ENCODE measurements at regions not wholly inside any gene's neighbourhood (a gene's known extent, or its start where the extent isn't known, plus 50 kb on each side); places are given as distances from the start of the nearest gene placed in this dataset.

DNA sequence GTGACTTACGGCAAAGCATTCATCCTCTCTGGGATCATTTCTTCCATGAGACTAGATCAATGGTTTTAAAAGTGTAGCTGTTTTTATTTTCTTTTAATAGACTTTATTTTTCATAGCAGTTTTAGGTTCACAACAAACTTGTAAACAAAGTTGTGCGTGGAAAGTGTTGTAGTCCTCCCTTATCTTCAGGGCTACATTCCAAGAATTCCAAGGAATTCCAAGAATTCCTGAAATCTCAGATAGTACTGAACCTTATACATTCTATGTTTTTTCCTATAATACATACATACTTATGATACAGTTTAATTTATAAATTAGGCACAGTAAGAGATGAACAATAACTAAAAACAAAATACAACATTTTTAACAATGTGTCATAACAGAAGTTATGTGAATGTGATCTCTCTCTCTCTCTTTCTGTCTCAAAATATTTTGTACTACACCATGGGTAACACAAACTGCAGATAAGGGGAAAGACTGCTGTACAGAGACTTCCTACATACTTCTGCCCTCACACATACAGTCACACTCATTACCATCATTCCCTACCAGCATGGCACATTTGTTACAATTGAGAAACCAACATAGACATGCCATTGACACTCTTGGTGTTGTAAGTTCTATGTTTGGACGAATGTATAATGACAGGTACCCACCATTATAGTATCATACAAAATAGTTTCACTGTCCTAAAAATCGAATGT lies 1933.2 kb upstream of the WWC1 start:
- H2AFZ ChIP-seq (ENCODE audit: control insufficient read depth, low read length): no peak overlapping the region
- H3K36me3 ChIP-seq (ENCODE audit: control insufficient read depth in 2 of 2, extremely low read depth in 1 of 2, insufficient read depth in 2 of 2, low read length in 2 of 2): no peaks in the 10 kb centered on the region
- no peaks in the 10 kb centered on the region for H3K9me1 ChIP-seq (ENCODE audit: control insufficient read depth, extremely low read depth, insufficient read depth, low read length)
- H3K4me1 ChIP-seq (ENCODE audit: control insufficient read depth, extremely low read depth, insufficient read depth, low read length): no peaks in the 10 kb centered on the region
- dilution Hi-C loops (cut with MboI; ENCODE audit: extremely low pct_ligation_motif_present, low sequenced_read_pairs): no loop called here
- TF ChIP-seq, protein P1, sequence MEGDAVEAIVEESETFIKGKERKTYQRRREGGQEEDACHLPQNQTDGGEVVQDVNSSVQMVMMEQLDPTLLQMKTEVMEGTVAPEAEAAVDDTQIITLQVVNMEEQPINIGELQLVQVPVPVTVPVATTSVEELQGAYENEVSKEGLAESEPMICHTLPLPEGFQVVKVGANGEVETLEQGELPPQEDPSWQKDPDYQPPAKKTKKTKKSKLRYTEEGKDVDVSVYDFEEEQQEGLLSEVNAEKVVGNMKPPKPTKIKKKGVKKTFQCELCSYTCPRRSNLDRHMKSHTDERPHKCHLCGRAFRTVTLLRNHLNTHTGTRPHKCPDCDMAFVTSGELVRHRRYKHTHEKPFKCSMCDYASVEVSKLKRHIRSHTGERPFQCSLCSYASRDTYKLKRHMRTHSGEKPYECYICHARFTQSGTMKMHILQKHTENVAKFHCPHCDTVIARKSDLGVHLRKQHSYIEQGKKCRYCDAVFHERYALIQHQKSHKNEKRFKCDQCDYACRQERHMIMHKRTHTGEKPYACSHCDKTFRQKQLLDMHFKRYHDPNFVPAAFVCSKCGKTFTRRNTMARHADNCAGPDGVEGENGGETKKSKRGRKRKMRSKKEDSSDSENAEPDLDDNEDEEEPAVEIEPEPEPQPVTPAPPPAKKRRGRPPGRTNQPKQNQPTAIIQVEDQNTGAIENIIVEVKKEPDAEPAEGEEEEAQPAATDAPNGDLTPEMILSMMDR (optimal IDR thresholded peaks at IDR 0.05 in 1 of 3, IDR thresholded peaks at IDR 0.05 in 1 of 3, conservative IDR thresholded peaks at IDR 0.05 in 1 of 3; ENCODE audit: extremely low read depth in 1 of 3, insufficient read depth in 2 of 3, low read length in 3 of 3): no peak
- TF ChIP-seq EZH2 (IDR thresholded peaks at IDR 0.05; ENCODE audit: low read length): no peak
- H3K27ac ChIP-seq (ENCODE audit: control insufficient read depth, insufficient read depth, low read length): no peak overlapping the region
- H3K79me2 ChIP-seq (ENCODE audit: control insufficient read depth, insufficient read depth, low read length): no peaks in the 10 kb centered on the region
- no peak overlapping the region for H3K4me3 ChIP-seq (ENCODE audit: control insufficient read depth in 2 of 3, extremely low read depth in 1 of 3, insufficient read depth in 2 of 3, low read depth in 1 of 3, low read length in 3 of 3)
- FAIRE-seq (no peak), DNase-seq (ENCODE audit: low read depth, low spot score) (no peak)
- H3K9ac ChIP-seq (ENCODE audit: control insufficient read depth, extremely low read depth, insufficient read depth, low read length): no peak overlapping the region
- no peaks in the 10 kb centered on the region for H3K27me3 ChIP-seq (ENCODE audit: control insufficient read depth, extremely low read depth, insufficient read depth, low read length)
- H4K20me1 ChIP-seq (ENCODE audit: control insufficient read depth, extremely low read depth, insufficient read depth, low read length): no peaks in the 10 kb centered on the region
- H3K4me2 ChIP-seq (ENCODE audit: control insufficient read depth, extremely low read depth, insufficient read depth, low read depth, low read length): no peak overlapping the region
- no peaks in the 10 kb centered on the region for H3K9me3 ChIP-seq (ENCODE audit: control insufficient read depth, low read depth, low read length)

DNA sequence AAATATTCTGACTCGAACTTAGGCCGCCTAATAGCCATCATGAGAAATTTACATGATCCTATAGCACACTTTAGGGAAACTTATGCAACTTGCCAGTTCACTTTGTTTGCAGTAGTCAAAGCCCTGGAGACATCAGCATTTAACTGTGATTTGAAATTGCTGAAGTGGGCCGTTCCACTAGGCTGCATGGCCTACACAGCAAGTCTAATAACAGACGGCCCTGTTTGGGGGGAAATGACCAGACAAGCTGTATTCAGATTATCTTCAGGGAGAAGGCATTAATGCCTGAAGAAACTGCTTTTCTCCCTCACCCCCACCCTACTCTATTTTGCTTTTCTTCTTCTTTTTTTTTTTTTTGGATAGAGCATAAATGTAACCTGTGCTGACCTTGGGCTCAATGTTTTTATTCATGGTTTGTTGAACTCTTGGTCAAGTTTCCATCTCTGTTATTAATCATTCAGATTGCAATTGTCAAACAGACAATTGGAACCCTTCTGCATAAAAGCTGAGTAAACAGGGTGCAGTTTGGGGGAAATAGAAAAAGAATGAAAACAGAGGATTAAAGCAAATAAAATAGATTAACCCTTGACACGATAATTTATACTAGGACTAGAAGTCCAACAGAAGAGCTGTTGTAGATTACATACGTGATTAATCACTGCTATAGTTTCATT lies 1928.2 kb upstream of the WWC1 start:
- Histone ChIP-seq H3K27me3 (ENCODE audit: control insufficient read depth, extremely low read depth, insufficient read depth, low read length) (no peaks in the 10 kb centered on the region), H3K4me1 (ENCODE audit: control insufficient read depth, extremely low read depth, insufficient read depth, low read length) (no peaks in the 10 kb centered on the region), H4K20me1 (ENCODE audit: control insufficient read depth, extremely low read depth, insufficient read depth, low read length) (no peaks in the 10 kb centered on the region), H3K79me2 (ENCODE audit: control insufficient read depth, insufficient read depth, low read length) (no peaks in the 10 kb centered on the region), H3K4me3 (ENCODE audit: control insufficient read depth in 2 of 3, extremely low read depth in 1 of 3, insufficient read depth in 2 of 3, low read depth in 1 of 3, low read length in 3 of 3) (no peak overlapping the region), H3K9me3 (ENCODE audit: control insufficient read depth, low read depth, low read length) (no peaks in the 10 kb centered on the region), H3K9ac (ENCODE audit: control insufficient read depth, extremely low read depth, insufficient read depth, low read length) (no peak overlapping the region), H3K9me1 (ENCODE audit: control insufficient read depth, extremely low read depth, insufficient read depth, low read length) (no peaks in the 10 kb centered on the region), H2AFZ (ENCODE audit: control insufficient read depth, low read length) (no peak overlapping the region), H3K27ac (ENCODE audit: control insufficient read depth, insufficient read depth, low read length) (no peak overlapping the region), H3K36me3 (ENCODE audit: control insufficient read depth in 2 of 2, extremely low read depth in 1 of 2, insufficient read depth in 2 of 2, low read length in 2 of 2) (no peaks in the 10 kb centered on the region), H3K4me2 (ENCODE audit: control insufficient read depth, extremely low read depth, insufficient read depth, low read depth, low read length) (no peak overlapping the region)
- DNase-seq (ENCODE audit: low read depth, low spot score) (no peak), FAIRE-seq (no peak)
- dilution Hi-C loops (cut with MboI; ENCODE audit: extremely low pct_ligation_motif_present, low sequenced_read_pairs): no loop called here
- TF ChIP-seq, protein P1 (optimal IDR thresholded peaks at IDR 0.05 in 1 of 3, IDR thresholded peaks at IDR 0.05 in 1 of 3, conservative IDR thresholded peaks at IDR 0.05 in 1 of 3; ENCODE audit: extremely low read depth in 1 of 3, insufficient read depth in 2 of 3, low read length in 3 of 3): no peak
- no peak for TF ChIP-seq EZH2 (IDR thresholded peaks at IDR 0.05; ENCODE audit: low read length)

Measured in keratinocyte (primary cell).